ENCODE measurements at regions not wholly inside any gene's neighbourhood (a gene's known extent, or its start where the extent isn't known, plus 50 kb on each side); places are given as distances from the start of the nearest gene placed in this dataset.

DNA sequence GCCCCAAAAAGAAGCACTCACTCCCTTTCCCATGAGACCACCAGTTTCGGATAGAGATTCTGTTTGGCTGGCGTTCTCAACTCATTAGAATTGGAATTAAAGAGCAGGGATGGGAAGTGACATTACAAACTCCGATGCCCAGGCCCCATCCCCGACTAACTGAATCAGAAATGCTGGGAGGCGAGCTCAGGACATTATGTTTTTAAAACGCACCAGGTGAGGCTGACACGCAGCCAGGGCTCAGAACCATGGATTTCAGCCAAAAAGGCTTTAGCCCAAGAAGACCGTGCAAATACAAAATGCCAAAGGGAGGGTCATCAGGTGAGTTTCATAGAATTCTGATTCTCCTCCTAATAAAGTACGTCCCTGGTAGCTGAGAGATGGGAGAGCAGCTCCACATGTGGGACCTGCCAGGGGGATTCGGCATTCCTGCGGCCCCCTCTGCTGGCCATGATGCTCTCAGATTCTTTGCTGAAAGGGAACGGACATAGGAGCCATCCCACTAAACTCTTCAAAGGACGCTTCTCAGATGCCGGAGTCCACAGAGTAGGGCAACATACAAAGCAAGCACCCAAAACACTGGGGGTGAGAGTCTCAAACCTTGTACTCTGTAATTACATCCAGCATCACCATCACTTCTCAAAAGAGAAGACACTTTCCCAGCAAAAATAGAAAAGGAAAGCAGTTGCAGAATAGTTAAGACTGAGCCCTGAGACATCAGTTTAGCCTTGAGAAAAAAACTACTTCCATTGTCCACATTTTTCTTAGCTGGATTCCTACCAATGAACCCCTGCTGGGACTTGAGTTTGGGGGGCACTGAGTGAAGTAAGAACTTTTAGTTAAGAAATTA, 205.2 kb downstream of the BMP7 start:
- Histone ChIP-seq H3K36me3 (ENCODE audit: control insufficient read depth in 4 of 4, insufficient read depth in 4 of 4, low read length in 3 of 4) (no peaks in the 10 kb centered on the region), H3K4me3 (ENCODE audit: control insufficient read depth in 1 of 7, extremely low read depth in 1 of 7, insufficient read depth in 4 of 7, low read depth in 2 of 7, low read length in 6 of 7) (no peak overlapping the region), H3K27me3 (replicated peaks in 2 of 5; ENCODE audit: control insufficient read depth in 4 of 5, insufficient read depth in 5 of 5, low read length in 4 of 5) (peaks cover 0 to 71% (median 17%) of the 10 kb centered on the region in 5 experiments), H3K4me1 (ENCODE audit: control extremely low read depth in 1 of 4, control insufficient read depth in 4 of 4, insufficient read depth in 4 of 4, low read length in 3 of 4) (no peaks in the 10 kb centered on the region), H3K9me3 (ENCODE audit: control extremely low read depth in 1 of 5, control insufficient read depth in 4 of 5, insufficient read depth in 2 of 5, low read depth in 1 of 5, low read length in 4 of 5) (no peaks in the 10 kb centered on the region), H3K27ac (ENCODE audit: insufficient read depth in 1 of 2, low read depth in 1 of 2, low read length in 2 of 2, poor library complexity in 1 of 2, severe bottlenecking in 2 of 2) (no peak overlapping the region)
- CTCF ChIA-PET = no interaction called here
- WGBS (ENCODE audit: insufficient coverage) = 52% methylated on average over 10 of the region's 14 CpGs
- POLR2A ChIA-PET = no interaction called here
- DNase-seq = no peak

DNA sequence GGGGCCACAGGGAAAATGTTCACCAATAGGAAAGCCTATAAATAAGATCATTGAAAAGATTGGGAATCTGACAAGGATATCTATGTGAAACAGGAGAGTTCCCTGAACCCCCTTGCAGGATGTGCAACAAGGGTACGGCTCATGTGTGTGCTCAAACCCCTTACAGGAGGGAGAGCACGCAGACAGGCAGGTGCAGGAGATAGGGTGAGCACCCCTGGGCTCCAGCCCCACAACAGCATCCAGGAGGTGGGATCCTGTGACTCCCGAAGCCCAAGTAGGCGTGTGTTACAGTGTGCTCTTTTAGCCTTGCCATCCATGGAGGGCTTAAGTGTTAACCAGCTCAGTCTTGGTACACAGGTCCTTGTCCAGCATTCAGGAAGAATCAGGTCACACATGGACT, 204.2 kb downstream of the BMP7 start:
- Histone ChIP-seq H3K4me1 (ENCODE audit: control extremely low read depth in 1 of 4, control insufficient read depth in 4 of 4, insufficient read depth in 4 of 4, low read length in 3 of 4) (no peaks in the 10 kb centered on the region), H3K9me3 (ENCODE audit: control extremely low read depth in 1 of 5, control insufficient read depth in 4 of 5, insufficient read depth in 2 of 5, low read depth in 1 of 5, low read length in 4 of 5) (no peaks in the 10 kb centered on the region), H3K27ac (ENCODE audit: insufficient read depth in 1 of 2, low read depth in 1 of 2, low read length in 2 of 2, poor library complexity in 1 of 2, severe bottlenecking in 2 of 2) (no peak overlapping the region), H3K36me3 (ENCODE audit: control insufficient read depth in 4 of 4, insufficient read depth in 4 of 4, low read length in 3 of 4) (no peaks in the 10 kb centered on the region), H3K4me3 (ENCODE audit: control insufficient read depth in 1 of 7, extremely low read depth in 1 of 7, insufficient read depth in 4 of 7, low read depth in 2 of 7, low read length in 6 of 7) (no peak overlapping the region), H3K27me3 (replicated peaks in 2 of 5; ENCODE audit: control insufficient read depth in 4 of 5, insufficient read depth in 5 of 5, low read length in 4 of 5) (peaks cover 0 to 75% (median 21%) of the 10 kb centered on the region in 5 experiments)
- 79% methylated on average over 3 of the region's 4 CpGs for WGBS (ENCODE audit: insufficient coverage)
- ChIA-PET POLR2A (no interaction called here), CTCF (no interaction called here)
- no peak for DNase-seq

DNA sequence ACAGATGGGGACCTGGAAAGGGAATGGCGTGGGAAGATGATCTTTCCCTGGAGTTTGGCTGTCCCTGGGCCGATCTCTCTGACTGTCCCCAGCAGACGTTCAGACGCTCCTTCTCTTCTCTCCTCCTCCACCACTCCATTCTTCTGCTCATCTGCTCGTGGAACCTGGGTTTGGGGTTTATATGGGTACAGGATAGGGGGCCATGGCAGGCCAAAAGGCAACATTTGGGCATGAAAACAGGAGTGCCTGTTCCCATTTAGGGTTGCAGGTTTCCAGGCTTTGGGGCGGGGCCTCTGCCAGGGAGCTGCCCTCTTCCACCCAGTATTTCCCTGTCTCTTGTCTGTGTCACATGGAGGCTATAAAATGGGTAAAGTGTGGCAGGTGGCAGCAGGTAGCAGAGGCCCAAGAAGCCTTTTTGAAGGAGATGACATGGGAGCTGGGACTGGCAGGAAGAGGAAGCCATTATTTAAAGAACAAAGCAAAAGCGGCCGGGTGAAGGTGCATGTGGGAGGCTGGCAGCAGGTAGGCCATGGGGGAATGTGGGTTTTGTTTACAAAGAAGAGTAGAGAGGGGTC, 203.7 kb downstream of the BMP7 start:
- no peaks in the 10 kb centered on the region for H3K36me3 ChIP-seq (ENCODE audit: control insufficient read depth in 4 of 4, insufficient read depth in 4 of 4, low read length in 3 of 4)
- ChIA-PET POLR2A (no interaction called here), CTCF (no interaction called here)
- H3K4me1 ChIP-seq (ENCODE audit: control extremely low read depth in 1 of 4, control insufficient read depth in 4 of 4, insufficient read depth in 4 of 4, low read length in 3 of 4) = no peaks in the 10 kb centered on the region
- no peak overlapping the region for H3K27ac ChIP-seq (ENCODE audit: insufficient read depth in 1 of 2, low read depth in 1 of 2, low read length in 2 of 2, poor library complexity in 1 of 2, severe bottlenecking in 2 of 2)
- H3K4me3 ChIP-seq (ENCODE audit: control insufficient read depth in 1 of 7, extremely low read depth in 1 of 7, insufficient read depth in 4 of 7, low read depth in 2 of 7, low read length in 6 of 7) = no peak overlapping the region
- DNase-seq = no peak
- WGBS (ENCODE audit: insufficient coverage) = 74% methylated on average over 5 of the region's 8 CpGs
- H3K27me3 ChIP-seq (replicated peaks in 2 of 5; ENCODE audit: control insufficient read depth in 4 of 5, insufficient read depth in 5 of 5, low read length in 4 of 5) = peaks cover 0 to 78% (median 21%) of the 10 kb centered on the region in 5 experiments
- H3K9me3 ChIP-seq (ENCODE audit: control extremely low read depth in 1 of 5, control insufficient read depth in 4 of 5, insufficient read depth in 2 of 5, low read depth in 1 of 5, low read length in 4 of 5) = no peaks in the 10 kb centered on the region

DNA sequence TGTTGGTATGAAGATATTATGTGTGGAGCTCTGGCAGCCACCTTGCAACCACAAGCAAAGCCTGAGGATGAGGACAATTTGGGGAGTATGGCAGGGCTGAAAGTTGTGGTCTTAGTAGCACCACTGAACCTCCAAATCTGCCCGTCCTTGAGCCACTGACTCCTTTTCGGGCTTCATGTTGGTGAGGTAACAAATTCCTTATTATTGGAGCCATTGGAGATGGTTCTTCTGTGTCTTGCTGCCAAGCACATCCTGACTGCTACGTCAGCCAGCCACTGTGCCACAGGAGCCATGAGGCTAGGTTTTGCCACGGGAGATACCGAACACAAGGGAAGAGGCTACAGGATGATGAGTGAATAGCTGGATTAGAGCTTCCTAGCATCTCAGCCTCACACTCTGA, 201.6 kb downstream of the BMP7 start:
- DNase-seq = no peak
- H3K27me3 ChIP-seq (replicated peaks in 2 of 5; ENCODE audit: control insufficient read depth in 4 of 5, insufficient read depth in 5 of 5, low read length in 4 of 5) = peaks cover 0 to 84% (median 21%) of the 10 kb centered on the region in 5 experiments
- CTCF ChIA-PET = no interaction called here
- H3K36me3 ChIP-seq (ENCODE audit: control insufficient read depth in 4 of 4, insufficient read depth in 4 of 4, low read length in 3 of 4) = no peaks in the 10 kb centered on the region
- WGBS (ENCODE audit: insufficient coverage) = 90% methylated on average over 5 of the region's 5 CpGs
- H3K4me3 ChIP-seq (ENCODE audit: control insufficient read depth in 1 of 7, extremely low read depth in 1 of 7, insufficient read depth in 4 of 7, low read depth in 2 of 7, low read length in 6 of 7) = no peak overlapping the region
- POLR2A ChIA-PET = no interaction called here
- no peaks in the 10 kb centered on the region for H3K4me1 ChIP-seq (ENCODE audit: control extremely low read depth in 1 of 4, control insufficient read depth in 4 of 4, insufficient read depth in 4 of 4, low read length in 3 of 4)
- no peak overlapping the region for H3K27ac ChIP-seq (ENCODE audit: insufficient read depth in 1 of 2, low read depth in 1 of 2, low read length in 2 of 2, poor library complexity in 1 of 2, severe bottlenecking in 2 of 2)
- H3K9me3 ChIP-seq (ENCODE audit: control extremely low read depth in 1 of 5, control insufficient read depth in 4 of 5, insufficient read depth in 2 of 5, low read depth in 1 of 5, low read length in 4 of 5) = no peaks in the 10 kb centered on the region

DNA sequence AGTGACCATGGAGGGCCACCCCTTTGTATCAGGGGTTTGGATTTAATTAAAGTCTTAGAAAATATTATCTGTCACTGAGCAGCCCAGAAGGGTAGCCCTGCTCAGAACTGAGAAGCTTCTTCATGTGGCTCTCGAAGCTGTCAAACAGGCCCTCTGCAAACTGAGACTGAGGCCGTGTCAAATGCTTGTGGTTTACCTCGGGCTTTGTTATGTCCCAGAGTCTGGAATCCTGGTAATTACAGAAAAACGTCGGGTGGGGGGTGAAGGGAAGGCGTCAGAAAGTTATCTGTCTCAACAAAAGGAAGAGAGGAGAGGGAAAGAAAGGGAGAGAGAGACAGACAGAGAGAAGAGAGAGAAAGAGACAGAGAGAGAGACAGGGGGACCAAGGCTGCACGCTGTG, 200.8 kb downstream of the BMP7 start:
- ChIA-PET POLR2A (no interaction called here), CTCF (no interaction called here)
- Histone ChIP-seq H3K27me3 (replicated peaks in 2 of 5; ENCODE audit: control insufficient read depth in 4 of 5, insufficient read depth in 5 of 5, low read length in 4 of 5) (peaks cover 0 to 86% (median 25%) of the 10 kb centered on the region in 5 experiments), H3K4me1 (ENCODE audit: control extremely low read depth in 1 of 4, control insufficient read depth in 4 of 4, insufficient read depth in 4 of 4, low read length in 3 of 4) (no peaks in the 10 kb centered on the region), H3K9me3 (ENCODE audit: control extremely low read depth in 1 of 5, control insufficient read depth in 4 of 5, insufficient read depth in 2 of 5, low read depth in 1 of 5, low read length in 4 of 5) (no peaks in the 10 kb centered on the region), H3K4me3 (ENCODE audit: control insufficient read depth in 1 of 7, extremely low read depth in 1 of 7, insufficient read depth in 4 of 7, low read depth in 2 of 7, low read length in 6 of 7) (no peak overlapping the region), H3K36me3 (ENCODE audit: control insufficient read depth in 4 of 4, insufficient read depth in 4 of 4, low read length in 3 of 4) (no peaks in the 10 kb centered on the region), H3K27ac (ENCODE audit: insufficient read depth in 1 of 2, low read depth in 1 of 2, low read length in 2 of 2, poor library complexity in 1 of 2, severe bottlenecking in 2 of 2) (no peak overlapping the region)
- DNase-seq = no peak
- 25% methylated on average over 7 of the region's 7 CpGs for WGBS (ENCODE audit: insufficient coverage)

DNA sequence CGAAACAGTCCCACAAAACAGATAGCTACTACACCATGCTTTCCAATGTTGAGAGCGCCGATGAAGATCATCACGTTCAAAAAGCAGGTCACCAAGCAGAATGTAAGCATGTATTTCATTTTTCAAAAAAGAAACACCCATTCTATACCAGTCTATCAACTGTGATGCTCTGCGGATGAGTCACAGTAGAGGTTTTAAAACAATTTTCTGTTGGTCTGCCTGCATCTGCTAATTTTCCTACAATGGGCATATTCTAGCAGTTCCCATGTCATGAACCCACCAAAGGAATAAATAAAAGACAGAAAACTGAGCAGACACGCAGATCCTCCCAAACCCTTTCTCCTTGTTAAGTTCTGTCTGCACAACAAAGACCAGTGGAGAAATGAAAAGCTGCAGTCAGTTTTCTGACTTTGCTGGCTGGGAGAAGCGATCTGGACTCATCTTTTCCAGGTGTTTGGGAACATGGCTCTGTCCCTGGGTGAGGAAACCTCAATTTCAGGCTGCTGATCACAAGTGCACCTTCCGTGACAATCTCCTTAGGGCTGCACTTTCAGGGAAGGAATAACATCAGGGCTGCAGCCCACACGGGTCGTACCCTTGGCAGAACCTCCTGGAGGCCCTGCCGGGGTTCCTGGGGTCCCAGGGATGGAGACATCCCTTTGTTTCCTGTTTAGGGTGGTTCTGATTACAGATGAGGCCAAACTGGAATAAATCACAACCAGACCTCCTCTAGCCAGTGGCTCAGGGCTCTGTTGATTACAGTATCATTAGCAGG, 200.1 kb downstream of the BMP7 start:
- ChIA-PET POLR2A (no interaction called here), CTCF (no interaction called here)
- DNase-seq = no peak
- Histone ChIP-seq H3K27me3 (replicated peaks in 2 of 5; ENCODE audit: control insufficient read depth in 4 of 5, insufficient read depth in 5 of 5, low read length in 4 of 5) (peaks cover 5 to 86% (median 26%) of the 10 kb centered on the region in 5 experiments), H3K4me3 (ENCODE audit: control insufficient read depth in 1 of 7, extremely low read depth in 1 of 7, insufficient read depth in 4 of 7, low read depth in 2 of 7, low read length in 6 of 7) (no peak overlapping the region), H3K4me1 (ENCODE audit: control extremely low read depth in 1 of 4, control insufficient read depth in 4 of 4, insufficient read depth in 4 of 4, low read length in 3 of 4) (no peaks in the 10 kb centered on the region), H3K9me3 (ENCODE audit: control extremely low read depth in 1 of 5, control insufficient read depth in 4 of 5, insufficient read depth in 2 of 5, low read depth in 1 of 5, low read length in 4 of 5) (no peaks in the 10 kb centered on the region), H3K27ac (ENCODE audit: insufficient read depth in 1 of 2, low read depth in 1 of 2, low read length in 2 of 2, poor library complexity in 1 of 2, severe bottlenecking in 2 of 2) (no peak overlapping the region), H3K36me3 (ENCODE audit: control insufficient read depth in 4 of 4, insufficient read depth in 4 of 4, low read length in 3 of 4) (no peaks in the 10 kb centered on the region)
- 82% methylated on average over 11 of the region's 11 CpGs for WGBS (ENCODE audit: insufficient coverage)

DNA sequence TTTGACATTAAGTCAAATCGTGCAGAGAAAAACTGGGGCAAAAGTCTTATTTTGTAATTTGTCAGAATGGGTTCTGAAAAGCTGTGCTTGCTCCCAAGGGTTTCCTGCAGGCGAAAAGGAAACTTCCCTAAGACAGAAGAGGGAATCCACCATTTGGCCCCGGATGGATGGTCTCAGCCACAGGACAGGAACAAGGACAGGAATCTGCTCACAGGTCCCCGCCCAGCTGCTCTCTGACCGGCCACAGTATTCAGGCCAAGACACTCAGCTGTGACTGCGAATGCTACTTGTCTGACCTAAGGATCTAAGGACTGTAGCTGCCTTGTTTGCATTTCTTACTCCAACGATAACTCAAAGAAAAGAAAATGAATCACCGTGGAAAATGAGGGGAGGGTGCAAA, 197.0 kb downstream of the BMP7 start:
- POLR2A ChIA-PET = no interaction called here
- 79% methylated on average over 7 of the region's 8 CpGs for WGBS (ENCODE audit: insufficient coverage)
- peaks cover 7 to 91% (median 37%) of the 10 kb centered on the region in 5 experiments for H3K27me3 ChIP-seq (replicated peaks in 2 of 5; ENCODE audit: control insufficient read depth in 4 of 5, insufficient read depth in 5 of 5, low read length in 4 of 5)
- CTCF ChIA-PET = no interaction called here
- no peak overlapping the region for H3K4me3 ChIP-seq (ENCODE audit: control insufficient read depth in 1 of 7, extremely low read depth in 1 of 7, insufficient read depth in 4 of 7, low read depth in 2 of 7, low read length in 6 of 7)
- H3K4me1 ChIP-seq (ENCODE audit: control extremely low read depth in 1 of 4, control insufficient read depth in 4 of 4, insufficient read depth in 4 of 4, low read length in 3 of 4) = no peaks in the 10 kb centered on the region
- H3K27ac ChIP-seq (ENCODE audit: insufficient read depth in 1 of 2, low read depth in 1 of 2, low read length in 2 of 2, poor library complexity in 1 of 2, severe bottlenecking in 2 of 2) = no peak overlapping the region
- no peaks in the 10 kb centered on the region for H3K9me3 ChIP-seq (ENCODE audit: control extremely low read depth in 1 of 5, control insufficient read depth in 4 of 5, insufficient read depth in 2 of 5, low read depth in 1 of 5, low read length in 4 of 5)
- H3K36me3 ChIP-seq (ENCODE audit: control insufficient read depth in 4 of 4, insufficient read depth in 4 of 4, low read length in 3 of 4) = no peaks in the 10 kb centered on the region
- DNase-seq = no peak

Measured in common myeloid progenitor, CD34-positive (primary cell).